MM.1S (cell line): ENCODE measurements at regions not wholly inside any gene's neighbourhood (a gene's known extent, or its start where the extent isn't known, plus 50 kb on each side); places are given as distances from the start of the nearest gene placed in this dataset.

ENCODE experiments used
- DNase-seq: peaks from one replicate; pipeline ENCODE4 v3.0.0-alpha.2; 2015
- H2AFZ ChIP-seq: fragments of 300-600 bp; sonication (generic); 2 replicates; pipeline ENCODE4 v1.6.0; 2016; ENCODE audit warnings: antibody characterized with exemption, low read length
- H3F3A ChIP-seq: fragments of 300-600 bp; sonication (generic); 2 replicates; pipeline ENCODE4 v1.6.1; 2016; ENCODE audit warnings: mild to moderate bottlenecking, antibody characterized with exemption, low read length, moderate library complexity, mixed read lengths; ENCODE audit not compliant: insufficient read depth
- H3K27ac ChIP-seq: fragments of 300-600 bp; sonication (generic); 2 replicates; pipeline ENCODE4 v1.5.1; 2016; ENCODE audit warnings: mild to moderate bottlenecking, low read length
- H3K27me3 ChIP-seq: fragments of 300-600 bp; sonication (generic); replicated peaks from 2 replicates; pipeline ENCODE4 v1.6.0; 2016; ENCODE audit warnings: low read length; ENCODE audit not compliant: insufficient read depth
- H3K36me3 ChIP-seq: fragments of 300-600 bp; sonication (generic); replicated peaks from 2 replicates; pipeline ENCODE4 v1.6.1; 2016; ENCODE audit warnings: mild to moderate bottlenecking, low read length, mixed read lengths; ENCODE audit not compliant: insufficient read depth
- H3K4me1 ChIP-seq: fragments of 300-600 bp; sonication (generic); 2 replicates; pipeline ENCODE4 v1.6.1; 2016; ENCODE audit warnings: low read length, mixed read lengths
- H3K4me2 ChIP-seq: fragments of 300-600 bp; sonication (generic); 2 replicates; pipeline ENCODE4 v1.6.0; 2016; ENCODE audit warnings: low read depth, low read length
- H3K4me3 ChIP-seq: fragments of 300-600 bp; sonication (generic); 2 replicates; pipeline ENCODE4 v1.5.1; 2016; ENCODE audit warnings: low read length, mixed read lengths
- H3K79me2 ChIP-seq: fragments of 300-600 bp; sonication (generic); 2 replicates; pipeline ENCODE4 v1.6.1; 2016; ENCODE audit warnings: mixed run types, low read length, mixed read lengths
- H3K9ac ChIP-seq: fragments of 300-600 bp; sonication (generic); 2 replicates; pipeline ENCODE4 v1.6.1; 2016; ENCODE audit warnings: low read length, mixed read lengths
- H3K9me2 ChIP-seq: fragments of 300-600 bp; sonication (generic); replicated peaks from 2 replicates; pipeline ENCODE4 v1.6.1; 2016; ENCODE audit warnings: mild to moderate bottlenecking, low read length, mixed read lengths; ENCODE audit not compliant: insufficient read depth
- H3K9me3 ChIP-seq: fragments of 300-600 bp; sonication (generic); replicated peaks from 2 replicates; pipeline ENCODE4 v1.6.1; 2016; ENCODE audit warnings: mild to moderate bottlenecking, low read length, mixed read lengths; ENCODE audit not compliant: insufficient read depth
- H4K20me1 ChIP-seq: fragments of 300-600 bp; sonication (generic); 2 replicates; pipeline ENCODE4 v1.6.1; 2016; ENCODE audit warnings: mild to moderate bottlenecking, low read length, moderate library complexity, mixed read lengths; ENCODE audit not compliant: insufficient read depth
- EZH2 ChIP-seq: fragments of 300-600 bp; sonication (generic); optimal IDR thresholded peaks from 2 replicates; pipeline ENCODE3; 2017; ENCODE audit warnings: low read depth, mild to moderate bottlenecking, antibody characterized with exemption, low read length, mixed read lengths
- EZH2phosphoT487 ChIP-seq: fragments of 300-600 bp; sonication (generic); IDR thresholded peaks from 2 replicates; pipeline ENCODE4 v1.6.1; 2018; ENCODE audit warnings: antibody characterized with exemption, low read length
- TF ChIP-seq, protein P1 (sequence below): fragments of 300-600 bp; sonication (generic); IDR thresholded peaks from 2 replicates; pipeline ENCODE4 v1.5.1; 2016; ENCODE audit warnings: antibody characterized with exemption, low read length, mixed read lengths

DNA sequence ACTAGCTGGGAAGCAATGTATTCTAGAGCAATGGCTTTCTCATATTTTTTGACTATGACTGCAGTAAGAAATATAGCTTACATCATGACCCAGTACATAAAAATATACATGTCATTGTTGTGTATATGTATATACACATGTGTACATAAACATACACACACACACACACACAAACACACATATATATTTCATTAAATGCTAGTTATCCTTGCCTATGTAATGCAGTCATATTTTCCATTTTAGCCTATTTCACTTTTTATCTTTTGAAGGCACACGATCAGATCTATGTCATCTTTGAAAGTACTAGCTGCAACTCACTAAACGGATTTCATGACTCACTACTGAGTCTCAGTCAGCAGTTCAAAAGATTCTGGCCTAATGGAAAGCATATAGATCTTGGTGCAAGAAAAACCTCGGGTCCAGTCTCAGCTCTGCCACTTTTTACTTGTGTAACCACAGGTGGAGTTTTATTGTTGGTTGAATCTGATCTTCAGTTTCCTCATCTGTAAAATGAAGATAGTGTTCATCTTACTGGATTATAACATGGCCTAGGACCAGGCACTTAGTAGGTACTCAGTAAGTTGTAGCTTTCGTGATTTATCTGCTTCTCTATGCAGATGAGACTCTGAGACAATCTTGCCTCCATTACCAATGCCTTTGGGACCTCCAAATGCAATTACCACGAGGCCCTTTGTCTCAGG, 325.6 kb downstream of the RRAGC start:
- TF ChIP-seq EZH2phosphoT487 (no peak), EZH2 (no peak)
- TF ChIP-seq, protein P1, sequence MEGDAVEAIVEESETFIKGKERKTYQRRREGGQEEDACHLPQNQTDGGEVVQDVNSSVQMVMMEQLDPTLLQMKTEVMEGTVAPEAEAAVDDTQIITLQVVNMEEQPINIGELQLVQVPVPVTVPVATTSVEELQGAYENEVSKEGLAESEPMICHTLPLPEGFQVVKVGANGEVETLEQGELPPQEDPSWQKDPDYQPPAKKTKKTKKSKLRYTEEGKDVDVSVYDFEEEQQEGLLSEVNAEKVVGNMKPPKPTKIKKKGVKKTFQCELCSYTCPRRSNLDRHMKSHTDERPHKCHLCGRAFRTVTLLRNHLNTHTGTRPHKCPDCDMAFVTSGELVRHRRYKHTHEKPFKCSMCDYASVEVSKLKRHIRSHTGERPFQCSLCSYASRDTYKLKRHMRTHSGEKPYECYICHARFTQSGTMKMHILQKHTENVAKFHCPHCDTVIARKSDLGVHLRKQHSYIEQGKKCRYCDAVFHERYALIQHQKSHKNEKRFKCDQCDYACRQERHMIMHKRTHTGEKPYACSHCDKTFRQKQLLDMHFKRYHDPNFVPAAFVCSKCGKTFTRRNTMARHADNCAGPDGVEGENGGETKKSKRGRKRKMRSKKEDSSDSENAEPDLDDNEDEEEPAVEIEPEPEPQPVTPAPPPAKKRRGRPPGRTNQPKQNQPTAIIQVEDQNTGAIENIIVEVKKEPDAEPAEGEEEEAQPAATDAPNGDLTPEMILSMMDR: no peak
- H3K4me3 ChIP-seq: no peak overlapping the region
- no peaks in the 10 kb centered on the region for H3K9me2 ChIP-seq
- no peak overlapping the region for H3K27ac ChIP-seq
- no peak overlapping the region for H3K4me2 ChIP-seq
- no peaks in the 10 kb centered on the region for H3F3A ChIP-seq
- no peak overlapping the region for H2AFZ ChIP-seq
- no peak for DNase-seq
- no peaks in the 10 kb centered on the region for H3K36me3 ChIP-seq
- no peak overlapping the region for H3K9ac ChIP-seq
- H3K9me3 ChIP-seq: no peaks in the 10 kb centered on the region
- 0 out of 2 replicates have a peak, but pooled peaks cover 3% of the 10 kb centered on the region for H3K4me1 ChIP-seq
- no peaks in the 10 kb centered on the region for H3K27me3 ChIP-seq
- no peaks in the 10 kb centered on the region for H4K20me1 ChIP-seq
- no peaks in the 10 kb centered on the region for H3K79me2 ChIP-seq

DNA sequence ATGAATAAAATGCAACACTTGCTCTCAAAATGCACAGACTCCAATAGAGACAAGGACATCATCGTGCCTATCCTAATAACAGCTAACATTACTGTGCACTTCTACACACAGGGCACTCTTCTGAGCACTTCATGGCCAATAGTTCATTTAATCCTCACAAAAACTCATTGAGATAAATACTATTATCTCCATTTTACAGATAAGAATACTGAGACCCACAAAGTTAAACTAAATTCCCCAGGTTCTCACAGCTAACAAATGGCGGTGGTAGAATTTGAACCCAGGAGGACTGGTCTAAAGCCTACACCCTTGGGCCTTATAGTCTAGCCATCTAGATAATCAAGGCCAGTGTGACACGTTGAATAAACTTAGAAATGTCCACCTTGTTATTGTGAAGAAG, 328.6 kb downstream of the RRAGC start:
- TF ChIP-seq, protein P1: no peak
- TF ChIP-seq EZH2: no peak
- TF ChIP-seq EZH2phosphoT487: no peak
- Histone ChIP-seq H3K27ac (no peak overlapping the region), H3K9me2 (no peaks in the 10 kb centered on the region), H3F3A (peaks cover 12% of the 10 kb centered on the region), H3K9me3 (no peaks in the 10 kb centered on the region), H2AFZ (no peak overlapping the region), H3K4me1 (peaks cover 18% of the 10 kb centered on the region), H3K36me3 (no peaks in the 10 kb centered on the region), H3K4me3 (no peak overlapping the region), H3K9ac (no peak overlapping the region), H3K4me2 (no peak overlapping the region), H3K27me3 (no peaks in the 10 kb centered on the region), H4K20me1 (no peaks in the 10 kb centered on the region), H3K79me2 (no peaks in the 10 kb centered on the region)
- no peak for DNase-seq

DNA sequence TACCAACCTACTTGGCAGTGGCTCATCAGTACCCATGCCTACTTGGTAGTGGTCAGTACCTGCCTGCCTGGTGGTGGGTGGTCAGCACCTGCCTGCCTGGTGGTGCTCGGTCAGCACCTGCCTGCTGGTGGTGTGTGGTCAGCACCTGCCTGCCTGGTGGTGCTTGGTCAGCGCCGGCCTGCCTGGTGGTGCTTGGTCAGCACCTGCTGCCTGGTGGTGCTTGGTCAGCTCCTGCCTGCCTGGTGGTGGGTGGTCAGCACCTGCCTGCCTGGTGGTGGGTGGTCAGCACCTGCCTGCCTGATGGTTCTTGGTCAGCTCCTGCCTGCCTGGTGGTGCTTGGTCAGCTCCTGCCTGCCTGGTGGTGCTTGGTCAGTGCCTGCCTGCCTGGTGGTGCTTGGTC, 329.6 kb downstream of the RRAGC start:
- no peak overlapping the region for H3K27ac ChIP-seq
- H3K9me2 ChIP-seq: no peaks in the 10 kb centered on the region
- no peaks in the 10 kb centered on the region for H3K79me2 ChIP-seq
- no peaks in the 10 kb centered on the region for H3K27me3 ChIP-seq
- H4K20me1 ChIP-seq: no peaks in the 10 kb centered on the region
- no peaks in the 10 kb centered on the region for H3K9me3 ChIP-seq
- peaks cover 12% of the 10 kb centered on the region for H3F3A ChIP-seq
- H3K4me3 ChIP-seq: no peak overlapping the region
- peaks cover 18% of the 10 kb centered on the region for H3K4me1 ChIP-seq
- TF ChIP-seq EZH2phosphoT487 (no peak), EZH2 (no peak)
- TF ChIP-seq, protein P1: no peak
- no peak overlapping the region for H3K9ac ChIP-seq
- H3K4me2 ChIP-seq: no peak overlapping the region
- no peak overlapping the region for H2AFZ ChIP-seq
- no peaks in the 10 kb centered on the region for H3K36me3 ChIP-seq
- DNase-seq: no peak
